ENCODE measurements at regions not wholly inside any gene's neighbourhood (a gene's known extent, or its start where the extent isn't known, plus 50 kb on each side); places are given as distances from the start of the nearest gene placed in this dataset.

- TF ChIP-seq RAD21 (IDR thresholded peaks at IDR 0.05; ENCODE audit: low read depth) (no peak), CREB1 (IDR thresholded peaks at IDR 0.05; ENCODE audit: low read depth) (no peak), EGR1 (IDR thresholded peaks at IDR 0.05) (no peak), TAF1 (IDR thresholded peaks at IDR 0.05; ENCODE audit: low read depth) (no peak), CEBPB (IDR thresholded peaks at IDR 0.05) (no peak), EP300 (IDR thresholded peaks at IDR 0.05; ENCODE audit: borderline replicate concordance) (no peak), YY1 (IDR thresholded peaks at IDR 0.05; ENCODE audit: low read depth) (no peak)
Observed at GRCh38 chr14:56498112-56498511, 81.5 kb upstream of the TMEM260 start.
